Osteocyte (in vitro differentiated cells): ENCODE measurements at regions not wholly inside any gene's neighbourhood (a gene's known extent, or its start where the extent isn't known, plus 50 kb on each side); places are given as distances from the start of the nearest gene placed in this dataset.

Experiments
- DNase-seq: peaks from one replicate; pipeline ENCODE4 v3.0.0; 2021; ENCODE audit warnings: mixed read lengths; ENCODE audit not compliant: unreplicated experiment; ENCODE audit errors: extremely low spot score
- H3K27ac Mint-ChIP-seq: one replicate; pipeline ENCODE4 v1.8.0; 2021; ENCODE audit warnings: mild to moderate bottlenecking, mixed read lengths; ENCODE audit not compliant: unreplicated experiment
- H3K27me3 Mint-ChIP-seq: one replicate; pipeline ENCODE4 v1.8.0; 2021; ENCODE audit warnings: mixed read lengths; ENCODE audit not compliant: unreplicated experiment
- H3K36me3 Mint-ChIP-seq: one replicate; pipeline ENCODE4 v1.8.0; 2021; ENCODE audit warnings: mixed read lengths; ENCODE audit not compliant: unreplicated experiment
- H3K4me1 Mint-ChIP-seq: one replicate; pipeline ENCODE4 v1.8.0; 2021; ENCODE audit warnings: mixed read lengths; ENCODE audit not compliant: unreplicated experiment
- H3K4me3 Mint-ChIP-seq: one replicate; pipeline ENCODE4 v1.8.0; 2021; ENCODE audit warnings: mild to moderate bottlenecking, moderate library complexity, mixed read lengths; ENCODE audit not compliant: unreplicated experiment
- H3K9me3 Mint-ChIP-seq: one replicate; pipeline ENCODE4 v1.8.0; 2021; ENCODE audit warnings: mixed read lengths; ENCODE audit not compliant: unreplicated experiment
- TF ChIP-seq, protein P1 (sequence below): fragments of 200-600 bp; sonication (generic); IDR thresholded peaks from 2 replicates; pipeline ENCODE4 v1.5.0; 2021; ENCODE audit warnings: antibody characterized with exemption, mild to moderate bottlenecking, moderate library complexity

DNA sequence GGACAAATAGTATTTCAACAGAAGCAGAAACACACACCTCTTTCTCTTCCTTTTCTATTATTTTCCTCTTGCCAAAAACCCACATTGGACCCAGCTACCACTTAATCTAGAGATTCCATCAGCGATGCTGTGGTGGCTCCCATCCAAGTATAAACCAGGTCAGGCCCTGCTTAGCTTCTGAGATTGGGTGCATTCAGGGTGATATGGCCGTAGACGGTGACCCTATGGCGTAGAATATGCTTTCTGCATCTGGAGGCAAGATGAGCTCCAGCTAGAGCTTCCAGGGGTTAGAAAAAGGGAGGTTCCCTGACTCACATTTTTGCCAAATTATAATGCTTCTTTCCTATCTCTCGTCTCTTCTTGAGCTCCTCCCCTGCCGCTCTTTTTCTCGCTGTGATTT is 66.5 kb downstream of the TNP1 start:
- no peak overlapping the region for H3K4me3 Mint-ChIP-seq
- no peak for DNase-seq
- TF ChIP-seq, protein P1, sequence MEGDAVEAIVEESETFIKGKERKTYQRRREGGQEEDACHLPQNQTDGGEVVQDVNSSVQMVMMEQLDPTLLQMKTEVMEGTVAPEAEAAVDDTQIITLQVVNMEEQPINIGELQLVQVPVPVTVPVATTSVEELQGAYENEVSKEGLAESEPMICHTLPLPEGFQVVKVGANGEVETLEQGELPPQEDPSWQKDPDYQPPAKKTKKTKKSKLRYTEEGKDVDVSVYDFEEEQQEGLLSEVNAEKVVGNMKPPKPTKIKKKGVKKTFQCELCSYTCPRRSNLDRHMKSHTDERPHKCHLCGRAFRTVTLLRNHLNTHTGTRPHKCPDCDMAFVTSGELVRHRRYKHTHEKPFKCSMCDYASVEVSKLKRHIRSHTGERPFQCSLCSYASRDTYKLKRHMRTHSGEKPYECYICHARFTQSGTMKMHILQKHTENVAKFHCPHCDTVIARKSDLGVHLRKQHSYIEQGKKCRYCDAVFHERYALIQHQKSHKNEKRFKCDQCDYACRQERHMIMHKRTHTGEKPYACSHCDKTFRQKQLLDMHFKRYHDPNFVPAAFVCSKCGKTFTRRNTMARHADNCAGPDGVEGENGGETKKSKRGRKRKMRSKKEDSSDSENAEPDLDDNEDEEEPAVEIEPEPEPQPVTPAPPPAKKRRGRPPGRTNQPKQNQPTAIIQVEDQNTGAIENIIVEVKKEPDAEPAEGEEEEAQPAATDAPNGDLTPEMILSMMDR, result no peak

DNA sequence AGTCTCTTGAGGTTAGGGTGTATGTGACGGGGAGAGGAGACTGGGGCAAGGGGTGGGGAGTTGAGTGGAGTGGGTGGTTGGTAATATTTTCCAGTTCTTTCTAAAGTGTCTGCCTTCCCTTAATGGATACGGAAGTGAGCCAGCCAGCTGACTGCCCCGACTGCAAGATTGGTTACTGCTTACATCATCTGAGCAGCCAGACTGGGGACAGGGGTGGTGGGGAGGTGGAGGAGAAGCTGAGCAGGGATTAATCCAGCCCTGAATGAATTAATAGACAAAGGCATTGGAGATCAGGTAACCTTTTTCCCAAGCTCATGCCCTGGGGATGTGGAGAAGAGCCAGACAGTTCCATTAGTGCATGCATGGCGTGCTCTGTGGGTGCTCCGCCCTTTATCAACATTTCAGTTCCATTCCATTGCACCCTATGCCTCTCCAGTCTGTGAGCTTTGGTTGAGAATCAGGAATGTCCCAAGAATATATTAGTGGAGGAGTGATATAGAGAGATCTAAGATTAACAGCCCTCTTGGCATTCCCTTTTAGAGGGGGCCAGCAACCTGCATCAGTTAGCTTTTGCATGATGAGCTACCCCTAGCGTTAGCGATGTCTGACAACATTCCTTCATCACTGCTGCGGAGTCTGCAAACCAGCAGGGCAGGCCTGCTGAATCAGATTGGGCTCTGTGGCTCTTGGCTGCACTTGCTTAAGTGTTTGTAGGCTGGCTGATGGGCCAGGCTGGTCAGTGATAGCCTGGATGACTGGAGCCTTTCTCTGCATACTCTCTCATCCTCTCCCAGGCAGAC is 67.4 kb downstream of the TNP1 start:
- H3K27me3 Mint-ChIP-seq, result peaks cover 2% of the 10 kb centered on the region
- TF ChIP-seq, protein P1, result no peak
- no peak overlapping the region for H3K4me3 Mint-ChIP-seq
- peak overlapping the region; percentile 91 for H3K27ac Mint-ChIP-seq
- no peaks in the 10 kb centered on the region for H3K9me3 Mint-ChIP-seq
- peaks cover 16% of the 10 kb centered on the region for H3K4me1 Mint-ChIP-seq
- no peaks in the 10 kb centered on the region for H3K36me3 Mint-ChIP-seq
- no peak for DNase-seq

More for the DNA sequence above, 66.5 kb downstream of the TNP1 start:
- Mint-ChIP-seq H3K27ac (no peak overlapping the region), H3K9me3 (no peaks in the 10 kb centered on the region), H3K36me3 (no peaks in the 10 kb centered on the region), H3K4me1 (peaks cover 16% of the 10 kb centered on the region), H3K27me3 (peaks cover 2% of the 10 kb centered on the region)

DNA sequence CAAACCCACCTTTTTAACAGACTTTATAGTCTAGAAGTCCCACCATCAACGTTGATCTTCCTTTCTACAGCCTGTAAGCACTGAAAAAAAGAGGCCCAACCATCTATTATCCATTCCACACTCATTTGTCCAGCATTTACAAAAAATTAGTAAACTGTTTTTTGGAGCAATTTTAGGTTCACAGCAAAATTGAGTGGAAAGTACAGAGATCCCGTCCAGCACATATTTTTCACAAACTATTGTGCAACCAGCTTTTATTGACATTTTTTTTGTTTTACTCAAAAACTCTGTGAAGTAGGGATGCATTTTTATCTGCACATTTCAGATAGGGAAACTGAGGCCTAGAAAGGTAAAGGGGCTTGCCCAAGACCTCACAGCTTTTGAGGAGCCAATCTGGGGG is 68.6 kb downstream of the TNP1 start:
- no peak for DNase-seq
- TF ChIP-seq, protein P1, result no peak
- Mint-ChIP-seq H3K27ac (peak overlapping the region; percentile 91), H3K36me3 (no peaks in the 10 kb centered on the region), H3K27me3 (peaks cover 2% of the 10 kb centered on the region), H3K9me3 (no peaks in the 10 kb centered on the region), H3K4me1 (peaks cover 16% of the 10 kb centered on the region), H3K4me3 (no peak overlapping the region)

DNA sequence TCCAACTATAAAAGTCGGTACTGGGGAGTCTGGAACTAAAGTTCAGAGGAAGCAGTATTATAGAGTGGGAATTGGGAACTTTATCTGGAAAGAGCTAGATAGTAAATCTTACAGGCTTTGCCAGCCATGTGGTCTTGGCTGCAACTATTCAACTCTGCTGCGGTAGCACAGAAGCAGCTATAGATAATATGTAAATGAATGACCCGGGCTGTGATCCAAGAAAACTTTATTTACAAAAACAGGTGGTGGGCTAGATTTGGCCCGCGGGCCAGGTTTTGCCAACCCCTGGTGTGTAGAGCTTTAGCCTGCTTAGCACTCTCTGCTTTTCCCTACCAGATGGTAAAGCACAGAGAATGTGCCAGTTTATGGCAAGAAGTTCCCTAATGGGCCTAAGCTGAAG is 70.8 kb downstream of the TNP1 start:
- Mint-ChIP-seq H3K27ac (no peak overlapping the region), H3K36me3 (no peaks in the 10 kb centered on the region), H3K27me3 (peaks cover 2% of the 10 kb centered on the region), H3K4me3 (no peak overlapping the region), H3K4me1 (peaks cover 17% of the 10 kb centered on the region), H3K9me3 (no peaks in the 10 kb centered on the region)
- TF ChIP-seq, protein P1, result no peak
- no peak for DNase-seq

DNA sequence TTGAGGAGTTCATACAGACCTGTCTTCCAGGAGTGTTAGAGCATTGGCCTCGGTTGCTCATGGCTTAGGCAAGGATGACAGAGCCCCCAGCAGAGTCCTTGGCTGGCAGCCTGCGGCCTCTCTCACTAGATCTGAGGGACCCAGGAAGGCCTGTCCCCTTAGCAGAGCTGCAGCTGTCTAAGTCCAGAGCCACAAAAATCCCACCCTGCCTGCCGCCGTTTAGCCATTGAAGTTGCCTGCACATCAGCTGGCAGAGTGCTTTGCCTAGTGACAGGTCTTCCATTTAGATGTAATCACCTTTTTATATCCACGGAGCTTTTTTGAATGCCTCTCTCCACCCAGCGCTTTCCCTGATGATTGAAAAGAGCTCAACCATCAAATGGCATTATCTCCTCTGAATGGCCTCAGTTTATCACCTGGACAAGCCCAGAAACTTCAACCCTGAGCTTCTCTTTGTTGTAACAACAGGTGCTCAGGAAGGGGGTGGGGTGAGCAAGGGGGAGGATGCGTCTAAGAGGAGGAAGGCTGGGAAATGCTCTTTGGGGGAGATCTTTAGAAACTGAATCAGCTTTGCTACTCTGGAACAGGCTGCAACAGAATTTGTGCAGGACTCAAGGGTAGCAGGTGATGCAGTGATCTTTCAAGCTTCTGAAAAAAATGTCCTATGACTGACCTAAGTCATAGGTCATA is 71.9 kb downstream of the TNP1 start:
- TF ChIP-seq, protein P1, result no peak
- H3K9me3 Mint-ChIP-seq, result no peaks in the 10 kb centered on the region
- H3K36me3 Mint-ChIP-seq, result no peaks in the 10 kb centered on the region
- DNase-seq, result no peak
- H3K4me3 Mint-ChIP-seq, result no peak overlapping the region
- H3K27me3 Mint-ChIP-seq, result peaks cover under 1% of the 10 kb centered on the region
- peaks cover 17% of the 10 kb centered on the region for H3K4me1 Mint-ChIP-seq
- H3K27ac Mint-ChIP-seq, result no peak overlapping the region
